GM21786 (cell line): ENCODE measurements at regions not wholly inside any gene's neighbourhood (a gene's known extent, or its start where the extent isn't known, plus 50 kb on each side); places are given as distances from the start of the nearest gene placed in this dataset.
"Not testable (repeated sequence)": the region's sequence is repeated elsewhere in the genome, so short reads cannot be mapped to it uniquely, and the experiment has no call there.

Source experiments
- ATAC-seq: cut with Tn5 transposase; IDR thresholded peaks from one replicate; pipeline ENCODE4 v1.9.1; 2021; ENCODE audit not compliant: unreplicated experiment

DNA sequence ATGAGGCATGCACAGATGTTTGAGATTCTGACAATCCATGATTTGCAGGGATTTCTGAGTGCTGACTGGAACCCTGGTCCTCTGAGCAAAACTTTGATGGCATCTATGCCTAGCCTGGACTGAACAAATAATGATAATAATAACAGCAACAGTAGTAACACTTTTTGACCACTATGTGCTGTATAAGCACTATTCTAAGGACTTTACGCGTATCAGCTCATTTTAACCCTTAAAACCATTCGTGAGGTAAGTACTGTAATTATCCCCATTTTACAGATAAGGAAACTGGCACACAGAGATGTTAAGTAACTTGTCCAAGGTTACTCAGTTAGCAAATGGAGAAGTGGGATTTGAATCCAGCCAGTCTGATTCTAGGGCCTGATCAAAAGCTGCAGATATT, 168.4 kb downstream of the C11orf91 start:
- no peak for ATAC-seq

- ATAC-seq = no peak
These were observed 168.9 kb downstream of the C11orf91 start for GRCh38 chr11:33531743-33532181.

GRCh38 chr11:33530815-33531214, 169.8 kb downstream of the C11orf91 start:
- no peak for ATAC-seq

GRCh38 chr11:33529461-33529860, 171.2 kb downstream of the C11orf91 start:
- ATAC-seq = no peak

- ATAC-seq = not testable (repeated sequence)
These were observed 172.9 kb downstream of the C11orf91 start for GRCh38 chr11:33527738-33528137.

- ATAC-seq = no peak
These were observed 174.8 kb downstream of the C11orf91 start for GRCh38 chr11:33525789-33526188.

DNA sequence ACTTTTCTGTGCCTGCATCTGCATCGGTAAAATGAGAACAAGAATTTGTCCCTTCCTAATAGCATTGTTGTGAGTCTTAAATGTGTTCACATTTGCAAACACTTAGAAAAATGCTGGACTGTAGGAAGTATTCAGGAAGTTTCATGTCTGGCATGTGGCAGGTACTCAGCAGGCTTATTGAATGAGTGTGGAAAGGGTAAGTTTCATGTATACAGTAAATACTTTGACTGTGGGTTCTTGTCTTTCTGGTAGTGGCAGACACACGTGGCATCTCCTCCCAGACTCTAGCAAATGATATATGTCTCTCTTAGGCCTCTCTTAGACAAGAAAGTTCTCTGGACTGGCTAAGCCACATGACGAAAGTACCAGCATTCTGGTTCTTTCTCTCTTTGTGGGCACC, 179.2 kb downstream of the C11orf91 start:
- ATAC-seq = no peak

DNA sequence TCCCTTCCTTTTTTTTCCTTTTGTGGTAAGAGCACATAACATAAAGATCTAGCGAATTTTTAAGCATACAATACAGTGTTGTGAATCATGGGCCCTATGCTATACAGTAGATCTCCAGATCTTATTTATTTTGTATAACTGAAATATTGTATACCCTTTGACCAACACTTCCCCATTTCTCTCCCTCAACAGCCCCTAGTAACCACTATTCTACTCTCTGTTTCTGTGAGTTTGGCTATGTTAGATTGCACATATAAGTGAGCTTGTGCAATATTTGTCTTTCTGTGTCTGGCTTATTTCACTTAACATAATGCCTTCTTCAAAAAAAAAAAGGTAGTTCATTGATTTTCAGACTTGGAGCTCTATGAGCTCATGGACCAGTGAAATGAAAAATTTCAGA, 180.5 kb downstream of the C11orf91 start:
- no peak for ATAC-seq

- ATAC-seq = no peak
These were observed 185.3 kb downstream of the C11orf91 start for GRCh38 chr11:33515347-33515746.

GRCh38 chr11:33514079-33514925, 186.3 kb downstream of the C11orf91 start:
- no peak for ATAC-seq

GRCh38 chr11:33509632-33510031, 191.0 kb downstream of the C11orf91 start:
- no peak for ATAC-seq

GRCh38 chr11:33507967-33508366, 192.7 kb downstream of the C11orf91 start:
- ATAC-seq = no peak

DNA sequence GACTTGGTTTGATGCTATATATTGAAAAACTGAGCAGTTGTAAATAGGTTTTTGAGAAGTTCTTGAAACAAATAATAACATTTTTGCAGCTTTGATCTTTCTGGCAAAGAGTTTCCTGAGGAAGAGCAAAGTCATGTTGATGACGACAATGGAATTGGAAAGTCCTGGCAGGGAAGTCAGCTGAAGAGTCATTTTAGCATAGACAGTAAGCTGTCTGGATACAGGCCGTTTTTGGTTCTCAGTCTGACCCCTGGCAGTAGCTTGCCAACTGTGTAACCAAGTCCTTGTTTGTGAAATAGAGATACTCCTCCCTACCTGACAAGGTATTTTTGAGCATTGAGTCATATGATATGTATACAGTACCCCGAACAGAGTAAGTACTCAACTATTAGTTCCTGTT, 193.3 kb downstream of the C11orf91 start:
- no peak for ATAC-seq

DNA sequence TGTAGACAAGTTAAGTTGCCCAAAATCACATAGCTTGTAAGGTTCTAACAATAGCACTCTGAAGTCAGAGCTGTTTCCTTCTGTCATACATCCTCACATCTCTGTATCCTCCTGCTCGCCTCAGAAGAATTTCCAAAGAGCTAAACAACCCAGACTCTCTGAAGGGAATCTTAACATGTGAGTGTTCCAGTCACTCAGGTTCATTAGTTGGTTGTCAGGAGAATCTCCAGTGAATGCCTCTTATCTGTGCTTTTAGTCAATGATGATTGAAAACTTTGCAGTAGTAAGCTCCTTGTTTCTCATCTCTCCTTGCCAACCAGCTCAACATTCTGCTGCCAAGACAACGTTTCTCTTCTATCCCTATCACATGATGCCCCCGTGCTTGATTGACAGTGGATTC, 195.5 kb downstream of the C11orf91 start:
- no peak for ATAC-seq

GRCh38 chr11:33500861-33501479, 199.7 kb downstream of the C11orf91 start:
- ATAC-seq = no peak

DNA sequence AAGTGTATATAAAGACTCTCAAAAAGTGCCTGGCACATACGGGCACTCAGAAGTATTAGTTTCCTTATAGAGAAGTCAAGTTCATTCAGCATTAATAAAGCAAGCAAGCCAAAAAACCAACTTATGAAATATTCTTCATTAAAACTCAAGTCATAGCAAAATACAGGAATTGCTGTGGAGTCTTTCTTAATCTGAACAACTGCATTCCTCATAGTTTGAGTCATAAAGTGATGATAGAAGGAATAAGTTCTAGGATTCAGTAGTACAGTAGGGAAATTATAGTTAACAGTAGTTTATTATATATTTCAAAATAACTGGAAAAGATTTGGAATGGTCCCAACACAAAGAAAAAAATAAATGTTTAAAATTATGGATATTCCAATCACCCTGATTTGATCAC, 200.3 kb downstream of the C11orf91 start:
- ATAC-seq = no peak

DNA sequence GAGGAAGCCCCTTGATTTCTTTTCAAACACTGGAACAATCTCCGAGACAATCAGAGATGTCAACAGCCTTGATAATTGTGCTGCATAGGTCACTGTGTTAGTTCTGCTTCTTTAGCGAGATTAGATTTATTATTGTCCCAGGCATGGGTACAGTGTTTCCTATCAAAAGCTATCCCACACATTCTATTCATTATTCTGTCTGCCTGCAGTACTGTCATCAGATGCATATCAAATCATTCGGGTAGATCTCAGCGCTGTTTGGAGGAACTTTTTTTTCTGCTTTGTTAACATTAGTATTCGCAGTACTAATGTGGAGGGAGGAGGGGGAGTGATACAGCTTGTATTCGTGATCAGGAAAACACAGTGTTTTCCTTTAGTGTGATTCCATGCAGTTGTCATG, 208.0 kb downstream of the C11orf91 start:
- no peak for ATAC-seq

GRCh38 chr11:33490842-33491370, 209.7 kb downstream of the C11orf91 start:
- ATAC-seq = no peak

- ATAC-seq = no peak
These were observed 211.7 kb downstream of the C11orf91 start for GRCh38 chr11:33488971-33489370.

DNA sequence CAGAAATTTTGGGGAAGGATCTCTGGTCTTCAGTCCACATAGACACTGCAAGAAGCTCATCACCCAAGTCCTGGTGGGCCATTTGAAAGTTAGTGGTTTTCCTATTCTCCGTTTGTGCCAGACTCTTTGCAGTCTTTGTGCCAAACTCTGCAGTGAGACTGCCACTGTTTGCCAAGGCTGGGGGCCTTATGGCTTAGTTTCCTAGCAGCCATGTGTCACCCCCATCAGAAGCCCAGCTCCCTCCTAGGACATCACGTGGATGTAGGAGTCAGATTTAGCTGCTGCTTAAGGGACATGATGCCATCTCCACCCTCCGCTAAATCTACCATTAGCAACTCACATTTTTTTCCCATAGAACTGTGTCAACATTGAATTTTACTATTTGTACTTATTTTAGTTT, 220.0 kb downstream of the C11orf91 start:
- ATAC-seq = no peak

DNA sequence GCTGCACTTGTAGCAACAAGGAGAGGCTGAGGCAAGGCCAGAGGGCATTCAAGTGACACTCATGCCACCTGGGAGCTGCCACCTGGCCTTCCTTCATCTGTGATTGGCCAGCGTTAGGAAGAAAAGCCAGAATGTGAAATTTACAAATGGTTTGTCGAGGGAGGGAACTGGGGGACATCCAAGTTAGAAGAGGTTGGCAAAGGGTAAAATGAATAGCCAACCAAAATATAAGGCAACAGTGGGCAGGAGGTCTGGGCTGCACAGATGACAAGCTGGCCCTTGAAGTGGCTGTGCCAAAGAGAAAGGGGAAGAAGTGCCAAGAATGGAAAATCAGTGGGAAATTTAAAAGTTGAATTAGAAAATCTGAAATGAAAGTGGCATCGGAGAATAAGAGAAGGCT, 221.4 kb downstream of the C11orf91 start:
- no peak for ATAC-seq

DNA sequence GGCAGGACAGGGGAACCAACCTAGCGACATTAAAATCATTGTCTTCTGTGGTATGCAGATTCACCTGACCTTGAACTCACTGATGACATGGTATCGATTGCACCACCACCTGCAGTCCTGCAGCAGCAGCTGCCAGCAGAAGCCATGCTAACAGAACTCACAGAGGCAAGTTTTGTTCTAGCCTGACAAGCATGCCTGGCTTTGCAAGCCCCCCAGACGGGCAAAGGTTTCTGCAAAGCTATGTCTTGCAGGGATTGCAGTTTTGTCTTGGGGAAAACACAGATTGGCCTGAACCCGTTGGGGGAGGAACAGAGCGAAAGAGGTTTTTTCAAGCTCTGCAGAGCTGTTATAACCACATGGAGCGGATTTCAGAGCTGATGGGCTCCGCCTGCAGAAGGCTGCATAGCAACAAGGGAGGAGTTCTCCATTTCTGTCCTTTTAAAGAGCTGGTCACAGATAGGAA, 221.0 kb downstream of the HIPK3 start:
- ATAC-seq = peak; percentile 70
